ENCODE measurements at regions not wholly inside any gene's neighbourhood (a gene's known extent, or its start where the extent isn't known, plus 50 kb on each side); places are given as distances from the start of the nearest gene placed in this dataset.

DNA sequence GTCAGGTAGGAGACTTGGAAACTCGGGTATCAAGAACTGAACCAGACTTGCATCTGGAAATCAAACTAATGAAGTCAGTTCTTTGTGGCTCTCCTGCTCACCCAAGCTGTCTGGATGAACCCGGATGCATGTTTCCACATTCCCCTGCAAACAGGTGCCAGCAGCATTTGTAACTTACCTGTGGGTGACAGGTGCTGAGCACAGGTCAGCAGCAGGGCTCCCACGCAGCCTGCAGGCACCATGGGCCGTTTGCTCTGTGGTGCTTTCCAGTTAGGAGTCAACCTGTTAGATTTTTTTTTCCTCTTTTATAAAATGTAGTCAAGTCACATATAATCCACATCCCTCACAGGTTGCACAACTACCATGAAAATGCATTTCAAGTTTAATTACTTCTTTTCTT is 385.6 kb upstream of the ADGRL3 start:
- H3K4me3 ChIP-seq (ENCODE audit: low read depth, low read length), result no peak overlapping the region
- TF ChIP-seq CTCF (IDR thresholded peaks at IDR 0.05; ENCODE audit: insufficient read depth, low read length, missing control alignments), result no peak
- ChIA-PET POLR2A (no interaction called here), CTCF (no interaction called here)
- DNase-seq (ENCODE audit: low read depth, low spot score), result no peak

GRCh38 chr4:60817609-60818008 is 382.5 kb upstream of the ADGRL3 start:
- POLR2A ChIA-PET, result no interaction called here
- H3K4me3 ChIP-seq (ENCODE audit: low read depth, low read length), result no peak overlapping the region
- no peak for DNase-seq (ENCODE audit: low read depth, low spot score)
- CTCF ChIA-PET, result interaction anchor here (1.9 kb wide), 1 partner anchor 12 kb away, joined by 7 read pairs; no protein-coding TSS in a partner anchor
- no peak for TF ChIP-seq CTCF (IDR thresholded peaks at IDR 0.05; ENCODE audit: insufficient read depth, low read length, missing control alignments)

GRCh38 chr4:60822986-60823385 is 377.1 kb upstream of the ADGRL3 start:
- CTCF ChIA-PET, result interaction anchor here (1.3 kb wide), 1 partner anchor 18 kb away, joined by 3 read pairs; no protein-coding TSS in a partner anchor
- no peak for TF ChIP-seq CTCF (IDR thresholded peaks at IDR 0.05; ENCODE audit: insufficient read depth, low read length, missing control alignments)
- no peak overlapping the region for H3K4me3 ChIP-seq (ENCODE audit: low read depth, low read length)
- no peak for DNase-seq (ENCODE audit: low read depth, low spot score)
- POLR2A ChIA-PET, result no interaction called here

- ChIA-PET CTCF (no interaction called here), POLR2A (no interaction called here)
- no peak overlapping the region for H3K4me3 ChIP-seq (ENCODE audit: low read depth, low read length)
- no peak for TF ChIP-seq CTCF (IDR thresholded peaks at IDR 0.05; ENCODE audit: insufficient read depth, low read length, missing control alignments)
- DNase-seq (ENCODE audit: low read depth, low spot score), result no peak
These were observed 360.1 kb upstream of the ADGRL3 start for GRCh38 chr4:60840020-60840419.

GRCh38 chr4:60846678-60847077 is 353.4 kb upstream of the ADGRL3 start:
- no peak for DNase-seq (ENCODE audit: low read depth, low spot score)
- CTCF ChIA-PET, result no interaction called here
- H3K4me3 ChIP-seq (ENCODE audit: low read depth, low read length), result no peak overlapping the region
- no peak for TF ChIP-seq CTCF (IDR thresholded peaks at IDR 0.05; ENCODE audit: insufficient read depth, low read length, missing control alignments)
- POLR2A ChIA-PET, result no interaction called here

DNA sequence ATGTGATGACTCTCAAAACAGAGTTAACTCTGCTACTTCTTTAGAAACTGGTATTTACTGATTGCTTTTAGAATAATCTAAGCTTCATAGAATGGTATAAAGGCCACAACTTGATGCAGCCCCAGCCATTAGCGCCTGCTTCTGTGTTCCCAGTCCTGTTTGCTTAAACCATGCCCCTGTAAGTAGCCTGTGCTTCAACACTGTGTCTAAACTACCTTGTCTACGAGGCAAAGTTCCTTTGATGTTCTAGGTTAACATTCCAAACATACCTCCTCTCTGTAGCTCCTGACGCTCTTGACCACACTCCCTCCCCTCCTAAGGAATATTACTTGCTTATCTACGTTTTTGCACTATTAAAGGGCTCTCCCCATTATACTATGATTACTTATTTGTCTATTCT is 352.5 kb upstream of the ADGRL3 start:
- ChIA-PET CTCF (interaction anchor here (1.3 kb wide), 1 partner anchor 42 kb away, joined by 3 read pairs; no protein-coding TSS in a partner anchor), POLR2A (no interaction called here)
- no peak for TF ChIP-seq CTCF (IDR thresholded peaks at IDR 0.05; ENCODE audit: insufficient read depth, low read length, missing control alignments)

More for the DNA sequence above, 352.5 kb upstream of the ADGRL3 start:
- no peak overlapping the region for H3K4me3 ChIP-seq (ENCODE audit: low read depth, low read length)
- no peak for DNase-seq (ENCODE audit: low read depth, low spot score)
